ENCODE measurements at regions not wholly inside any gene's neighbourhood (a gene's known extent, or its start where the extent isn't known, plus 50 kb on each side); places are given as distances from the start of the nearest gene placed in this dataset.

DNA sequence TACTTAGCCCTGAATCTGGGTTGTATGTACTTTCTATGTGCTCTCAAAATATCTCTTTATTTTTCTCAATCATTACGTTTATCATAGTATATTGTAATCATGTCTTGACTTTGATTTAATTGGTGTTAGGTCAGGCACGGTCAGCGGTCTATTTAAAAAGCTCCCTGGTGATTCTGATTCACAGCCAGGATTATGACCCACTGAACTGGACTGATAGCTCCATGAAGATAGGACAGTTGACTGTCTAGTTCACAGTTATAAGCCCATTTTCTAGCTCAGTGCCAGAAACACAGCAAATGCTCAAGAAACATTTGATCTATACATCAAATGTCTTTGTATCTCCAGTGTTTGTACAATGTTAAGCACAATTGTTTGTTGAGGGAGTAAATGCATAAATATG lies 111.5 kb upstream of the CCN2 start:
- ChIA-PET CTCF (no interaction called here), POLR2A (no interaction called here)
- no peaks in the 10 kb centered on the region for H3K36me3 Mint-ChIP-seq
- no peak overlapping the region for H3K4me3 Mint-ChIP-seq
- H3K9me3 Mint-ChIP-seq, result peaks cover 4% of the 10 kb centered on the region
- TF ChIP-seq, protein P1, sequence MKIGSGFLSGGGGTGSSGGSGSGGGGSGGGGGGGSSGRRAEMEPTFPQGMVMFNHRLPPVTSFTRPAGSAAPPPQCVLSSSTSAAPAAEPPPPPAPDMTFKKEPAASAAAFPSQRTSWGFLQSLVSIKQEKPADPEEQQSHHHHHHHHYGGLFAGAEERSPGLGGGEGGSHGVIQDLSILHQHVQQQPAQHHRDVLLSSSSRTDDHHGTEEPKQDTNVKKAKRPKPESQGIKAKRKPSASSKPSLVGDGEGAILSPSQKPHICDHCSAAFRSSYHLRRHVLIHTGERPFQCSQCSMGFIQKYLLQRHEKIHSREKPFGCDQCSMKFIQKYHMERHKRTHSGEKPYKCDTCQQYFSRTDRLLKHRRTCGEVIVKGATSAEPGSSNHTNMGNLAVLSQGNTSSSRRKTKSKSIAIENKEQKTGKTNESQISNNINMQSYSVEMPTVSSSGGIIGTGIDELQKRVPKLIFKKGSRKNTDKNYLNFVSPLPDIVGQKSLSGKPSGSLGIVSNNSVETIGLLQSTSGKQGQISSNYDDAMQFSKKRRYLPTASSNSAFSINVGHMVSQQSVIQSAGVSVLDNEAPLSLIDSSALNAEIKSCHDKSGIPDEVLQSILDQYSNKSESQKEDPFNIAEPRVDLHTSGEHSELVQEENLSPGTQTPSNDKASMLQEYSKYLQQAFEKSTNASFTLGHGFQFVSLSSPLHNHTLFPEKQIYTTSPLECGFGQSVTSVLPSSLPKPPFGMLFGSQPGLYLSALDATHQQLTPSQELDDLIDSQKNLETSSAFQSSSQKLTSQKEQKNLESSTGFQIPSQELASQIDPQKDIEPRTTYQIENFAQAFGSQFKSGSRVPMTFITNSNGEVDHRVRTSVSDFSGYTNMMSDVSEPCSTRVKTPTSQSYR (CRISPR knock-in tag; IDR thresholded peaks at IDR 0.05), result no peak
- TF ChIP-seq MAX (CRISPR knock-in tag; IDR thresholded peaks at IDR 0.05), result no peak
- no peak for TF ChIP-seq HMGA2 (CRISPR knock-in tag; IDR thresholded peaks at IDR 0.05)
- TF ChIP-seq, protein P2, sequence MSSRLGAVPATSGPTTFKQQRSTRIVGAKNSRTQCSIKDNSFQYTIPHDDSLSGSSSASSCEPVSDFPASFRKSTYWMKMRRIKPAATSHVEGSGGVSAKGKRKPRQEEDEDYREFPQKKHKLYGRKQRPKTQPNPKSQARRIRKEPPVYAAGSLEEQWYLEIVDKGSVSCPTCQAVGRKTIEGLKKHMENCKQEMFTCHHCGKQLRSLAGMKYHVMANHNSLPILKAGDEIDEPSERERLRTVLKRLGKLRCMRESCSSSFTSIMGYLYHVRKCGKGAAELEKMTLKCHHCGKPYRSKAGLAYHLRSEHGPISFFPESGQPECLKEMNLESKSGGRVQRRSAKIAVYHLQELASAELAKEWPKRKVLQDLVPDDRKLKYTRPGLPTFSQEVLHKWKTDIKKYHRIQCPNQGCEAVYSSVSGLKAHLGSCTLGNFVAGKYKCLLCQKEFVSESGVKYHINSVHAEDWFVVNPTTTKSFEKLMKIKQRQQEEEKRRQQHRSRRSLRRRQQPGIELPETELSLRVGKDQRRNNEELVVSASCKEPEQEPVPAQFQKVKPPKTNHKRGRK (CRISPR knock-in tag; IDR thresholded peaks at IDR 0.05; ENCODE audit: borderline replicate concordance), result no peak
- no peak overlapping the region for H3K27ac Mint-ChIP-seq
- no peaks in the 10 kb centered on the region for H3K27me3 Mint-ChIP-seq (ENCODE audit: low read depth)
- no peak for DNase-seq (ENCODE audit: low spot score)
- no peak for ATAC-seq
- H3K4me1 Mint-ChIP-seq, result peaks cover 4% of the 10 kb centered on the region; the same call in 1 of the 2 replicates

GRCh38 chr6:132061381-132061780 lies 110.2 kb upstream of the CCN2 start:
- no peaks in the 10 kb centered on the region for H3K27me3 Mint-ChIP-seq (ENCODE audit: low read depth)
- H3K9me3 Mint-ChIP-seq, result peaks cover 11% of the 10 kb centered on the region
- ATAC-seq, result no peak
- H3K36me3 Mint-ChIP-seq, result no peaks in the 10 kb centered on the region
- CTCF ChIA-PET, result no interaction called here
- TF ChIP-seq ZNF263 (CRISPR knock-in tag; IDR thresholded peaks at IDR 0.05; ENCODE audit: low read depth), result no peak
- no peak overlapping the region for H3K27ac Mint-ChIP-seq
- POLR2A ChIA-PET, result interaction anchor here (0.8 kb wide), 1 partner anchor 110 kb away, joined by 6 read pairs; the partner anchor contains the start of gene CCN2
- no peak overlapping the region for H3K4me3 Mint-ChIP-seq
- no peak for DNase-seq (ENCODE audit: low spot score)
- H3K4me1 Mint-ChIP-seq, result peaks cover 4% of the 10 kb centered on the region; the same call in 1 of the 2 replicates

GRCh38 chr6:132060591-132060990 lies 109.4 kb upstream of the CCN2 start:
- Mint-ChIP-seq H3K4me3 (no peak overlapping the region), H3K9me3 (peaks cover 7% of the 10 kb centered on the region), H3K36me3 (no peaks in the 10 kb centered on the region), H3K4me1 (peaks cover 4% of the 10 kb centered on the region; the same call in 1 of the 2 replicates), H3K27me3 (ENCODE audit: low read depth) (no peaks in the 10 kb centered on the region), H3K27ac (no peak overlapping the region)
- DNase-seq (ENCODE audit: low spot score), result no peak
- POLR2A ChIA-PET, result interaction anchor here (0.8 kb wide), 1 partner anchor 109 kb away, joined by 6 read pairs; the partner anchor contains the start of gene CCN2
- CTCF ChIA-PET, result no interaction called here
- no peak for ATAC-seq
- TF ChIP-seq, protein P3, sequence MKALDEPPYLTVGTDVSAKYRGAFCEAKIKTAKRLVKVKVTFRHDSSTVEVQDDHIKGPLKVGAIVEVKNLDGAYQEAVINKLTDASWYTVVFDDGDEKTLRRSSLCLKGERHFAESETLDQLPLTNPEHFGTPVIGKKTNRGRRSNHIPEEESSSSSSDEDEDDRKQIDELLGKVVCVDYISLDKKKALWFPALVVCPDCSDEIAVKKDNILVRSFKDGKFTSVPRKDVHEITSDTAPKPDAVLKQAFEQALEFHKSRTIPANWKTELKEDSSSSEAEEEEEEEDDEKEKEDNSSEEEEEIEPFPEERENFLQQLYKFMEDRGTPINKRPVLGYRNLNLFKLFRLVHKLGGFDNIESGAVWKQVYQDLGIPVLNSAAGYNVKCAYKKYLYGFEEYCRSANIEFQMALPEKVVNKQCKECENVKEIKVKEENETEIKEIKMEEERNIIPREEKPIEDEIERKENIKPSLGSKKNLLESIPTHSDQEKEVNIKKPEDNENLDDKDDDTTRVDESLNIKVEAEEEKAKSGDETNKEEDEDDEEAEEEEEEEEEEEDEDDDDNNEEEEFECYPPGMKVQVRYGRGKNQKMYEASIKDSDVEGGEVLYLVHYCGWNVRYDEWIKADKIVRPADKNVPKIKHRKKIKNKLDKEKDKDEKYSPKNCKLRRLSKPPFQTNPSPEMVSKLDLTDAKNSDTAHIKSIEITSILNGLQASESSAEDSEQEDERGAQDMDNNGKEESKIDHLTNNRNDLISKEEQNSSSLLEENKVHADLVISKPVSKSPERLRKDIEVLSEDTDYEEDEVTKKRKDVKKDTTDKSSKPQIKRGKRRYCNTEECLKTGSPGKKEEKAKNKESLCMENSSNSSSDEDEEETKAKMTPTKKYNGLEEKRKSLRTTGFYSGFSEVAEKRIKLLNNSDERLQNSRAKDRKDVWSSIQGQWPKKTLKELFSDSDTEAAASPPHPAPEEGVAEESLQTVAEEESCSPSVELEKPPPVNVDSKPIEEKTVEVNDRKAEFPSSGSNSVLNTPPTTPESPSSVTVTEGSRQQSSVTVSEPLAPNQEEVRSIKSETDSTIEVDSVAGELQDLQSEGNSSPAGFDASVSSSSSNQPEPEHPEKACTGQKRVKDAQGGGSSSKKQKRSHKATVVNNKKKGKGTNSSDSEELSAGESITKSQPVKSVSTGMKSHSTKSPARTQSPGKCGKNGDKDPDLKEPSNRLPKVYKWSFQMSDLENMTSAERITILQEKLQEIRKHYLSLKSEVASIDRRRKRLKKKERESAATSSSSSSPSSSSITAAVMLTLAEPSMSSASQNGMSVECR (CRISPR knock-in tag; IDR thresholded peaks at IDR 0.05; ENCODE audit: borderline replicate concordance), result no peak
- TF ChIP-seq, protein P4, sequence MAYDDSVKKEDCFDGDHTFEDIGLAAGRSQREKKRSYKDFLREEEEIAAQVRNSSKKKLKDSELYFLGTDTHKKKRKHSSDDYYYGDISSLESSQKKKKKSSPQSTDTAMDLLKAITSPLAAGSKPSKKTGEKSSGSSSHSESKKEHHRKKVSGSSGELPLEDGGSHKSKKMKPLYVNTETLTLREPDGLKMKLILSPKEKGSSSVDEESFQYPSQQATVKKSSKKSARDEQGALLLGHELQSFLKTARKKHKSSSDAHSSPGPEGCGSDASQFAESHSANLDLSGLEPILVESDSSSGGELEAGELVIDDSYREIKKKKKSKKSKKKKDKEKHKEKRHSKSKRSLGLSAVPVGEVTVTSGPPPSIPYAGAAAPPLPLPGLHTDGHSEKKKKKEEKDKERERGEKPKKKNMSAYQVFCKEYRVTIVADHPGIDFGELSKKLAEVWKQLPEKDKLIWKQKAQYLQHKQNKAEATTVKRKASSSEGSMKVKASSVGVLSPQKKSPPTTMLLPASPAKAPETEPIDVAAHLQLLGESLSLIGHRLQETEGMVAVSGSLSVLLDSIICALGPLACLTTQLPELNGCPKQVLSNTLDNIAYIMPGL (CRISPR knock-in tag; IDR thresholded peaks at IDR 0.05), result no peak
- TF ChIP-seq ATF6 (CRISPR knock-in tag; IDR thresholded peaks at IDR 0.05), result no peak
- TF ChIP-seq, protein P5, sequence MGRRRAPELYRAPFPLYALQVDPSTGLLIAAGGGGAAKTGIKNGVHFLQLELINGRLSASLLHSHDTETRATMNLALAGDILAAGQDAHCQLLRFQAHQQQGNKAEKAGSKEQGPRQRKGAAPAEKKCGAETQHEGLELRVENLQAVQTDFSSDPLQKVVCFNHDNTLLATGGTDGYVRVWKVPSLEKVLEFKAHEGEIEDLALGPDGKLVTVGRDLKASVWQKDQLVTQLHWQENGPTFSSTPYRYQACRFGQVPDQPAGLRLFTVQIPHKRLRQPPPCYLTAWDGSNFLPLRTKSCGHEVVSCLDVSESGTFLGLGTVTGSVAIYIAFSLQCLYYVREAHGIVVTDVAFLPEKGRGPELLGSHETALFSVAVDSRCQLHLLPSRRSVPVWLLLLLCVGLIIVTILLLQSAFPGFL (CRISPR knock-in tag; IDR thresholded peaks at IDR 0.05; ENCODE audit: borderline replicate concordance), result no peak
- no peak for TF ChIP-seq E2F5 (CRISPR knock-in tag; IDR thresholded peaks at IDR 0.05)
- TF ChIP-seq TCF7 (CRISPR knock-in tag; IDR thresholded peaks at IDR 0.05; ENCODE audit: low read depth), result no peak
- TF ChIP-seq FOXJ3 (CRISPR knock-in tag; IDR thresholded peaks at IDR 0.05; ENCODE audit: borderline replicate concordance), result no peak
- TF ChIP-seq RORB (CRISPR knock-in tag; IDR thresholded peaks at IDR 0.05), result no peak
- no peak for TF ChIP-seq JAZF1 (CRISPR knock-in tag; IDR thresholded peaks at IDR 0.05)
- TF ChIP-seq CBFB (CRISPR knock-in tag; IDR thresholded peaks at IDR 0.05; ENCODE audit: low read depth), result no peak
